K562 (cell line): ENCODE measurements at regions not wholly inside any gene's neighbourhood (a gene's known extent, or its start where the extent isn't known, plus 50 kb on each side); places are given as distances from the start of the nearest gene placed in this dataset.

Experiments used
- CHD7 ChIP-seq: fragments of 200-600 bp; sonication (generic); IDR thresholded peaks from one replicate; pipeline ENCODE4 v1.6.1; 2012; ENCODE audit warnings: mild to moderate bottlenecking, low read depth, low read length, inconsistent platforms
- MNT ChIP-seq, 2 experiments: fragments of 450-650 bp; conservative IDR thresholded peaks; 2 replicates each; pipeline ENCODE4 v1.6.1; 2017; ENCODE audit warnings: mild to moderate bottlenecking in 2 of 2, moderate library complexity in 2 of 2
- NFE2L1 ChIP-seq: fragments of 450-650 bp; IDR thresholded peaks from 2 replicates; pipeline ENCODE4 v1.6.1; 2016; ENCODE audit warnings: missing genetic modification characterization, low read depth, mild to moderate bottlenecking, missing compliant biosample characterization, moderate library complexity, borderline replicate concordance
- NR4A1 ChIP-seq, 2 experiments: fragments of 250-450 bp in 1 of 2; fragments of 450-650 bp in 1 of 2; sonication (Bioruptor Pico) in 1 of 2; IDR thresholded peaks; 2 replicates each; pipeline versions ENCODE4 v1.4.0 to v1.6.1; 2016 to 2020; ENCODE audit warnings: mild to moderate bottlenecking in 2 of 2, missing compliant biosample characterization in 1 of 2, missing genetic modification characterization in 1 of 2, moderate library complexity in 1 of 2
- ZNF197 ChIP-seq: fragments of 200-800 bp; sonication (Bioruptor generic); IDR thresholded peaks from 2 replicates; pipeline ENCODE4 v1.6.1; 2016; ENCODE audit warnings: low read depth, missing genetic modification characterization, missing compliant biosample characterization

- TF ChIP-seq CHD7 (no peak), MNT (conservative IDR thresholded peaks at IDR 0.05) (no peak), ZNF197 (CRISPR knock-in tag) (no peak), NR4A1 (CRISPR knock-in tag; IDR thresholded peaks at IDR 0.05) (no peak), NR4A1 (tag; IDR thresholded peaks at IDR 0.05) (no peak), NFE2L1 (tag) (no peak)
These were observed 61.7 kb upstream of the VPREB1 start (continued) for GRCh38 chr22:22182990-22183264.
